Urothelium cell line (cell line): ENCODE measurements at regions not wholly inside any gene's neighbourhood (a gene's known extent, or its start where the extent isn't known, plus 50 kb on each side); places are given as distances from the start of the nearest gene placed in this dataset.
"Not testable (repeated sequence)": the region's sequence is repeated elsewhere in the genome, so short reads cannot be mapped to it uniquely, and the experiment has no call there.

Source experiments
- DNase-seq: peaks from one replicate; pipeline ENCODE4 v3.0.0; 2011; ENCODE audit warnings: low spot score, mixed read lengths
- FAIRE-seq: peaks from 2 replicates; lab custom pipeline; 2011; peaks lifted over from hg19 to GRCh38; lab: Jason Lieb, UNC

DNA sequence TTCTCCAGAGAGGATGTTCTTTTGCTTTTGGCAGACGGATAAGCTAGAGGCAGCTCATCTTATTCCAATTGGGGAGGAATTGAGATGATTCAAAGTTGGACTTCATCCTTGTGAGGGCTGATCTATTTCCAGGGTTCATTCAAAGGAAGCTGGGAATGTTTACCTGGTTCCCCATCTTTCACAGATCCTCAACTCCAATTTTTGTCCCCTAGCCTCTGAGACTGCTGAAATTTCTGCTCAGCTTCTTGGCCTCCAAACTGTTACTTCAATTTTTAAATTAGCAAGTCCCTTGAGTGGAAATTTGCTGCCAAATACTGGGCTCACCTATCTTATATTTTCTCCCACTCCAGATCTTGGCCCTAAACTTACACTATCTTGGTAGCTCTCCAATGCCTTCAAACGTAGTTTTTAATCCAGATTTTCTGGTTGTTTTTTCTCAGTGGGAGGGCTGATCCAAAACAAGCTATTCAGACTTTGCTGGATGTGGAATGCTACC lies 93.9 kb upstream of the NEK6 start:
- DNase-seq, result no peak
- no peak for FAIRE-seq

- FAIRE-seq, result no peak
- no peak for DNase-seq
These were observed 92.9 kb upstream of the NEK6 start for GRCh38 chr9:124164811-124165210.

GRCh38 chr9:124174433-124174832 lies 83.3 kb upstream of the NEK6 start:
- FAIRE-seq, result no peak
- DNase-seq, result no peak

- not testable (repeated sequence) for FAIRE-seq, DNase-seq
These were observed 80.2 kb upstream of the NEK6 start for GRCh38 chr9:124177522-124177921.

GRCh38 chr9:124179196-124180071 lies 78.3 kb upstream of the NEK6 start:
- FAIRE-seq, result no peak
- DNase-seq, result no peak

- no peak for DNase-seq
These were observed 77.2 kb upstream of the NEK6 start for GRCh38 chr9:124180557-124180956.

GRCh38 chr9:124182741-124183140 lies 75.0 kb upstream of the NEK6 start:
- no peak for DNase-seq
- FAIRE-seq, result no peak

More at GRCh38 chr9:124180557-124180956, 77.2 kb upstream of the NEK6 start:
- FAIRE-seq, result no peak

GRCh38 chr9:124183772-124184171 lies 74.0 kb upstream of the NEK6 start:
- no peak for FAIRE-seq
- no peak for DNase-seq

- no peak for DNase-seq
- no peak for FAIRE-seq
These were observed 72.3 kb upstream of the NEK6 start for GRCh38 chr9:124185413-124185812.

DNA sequence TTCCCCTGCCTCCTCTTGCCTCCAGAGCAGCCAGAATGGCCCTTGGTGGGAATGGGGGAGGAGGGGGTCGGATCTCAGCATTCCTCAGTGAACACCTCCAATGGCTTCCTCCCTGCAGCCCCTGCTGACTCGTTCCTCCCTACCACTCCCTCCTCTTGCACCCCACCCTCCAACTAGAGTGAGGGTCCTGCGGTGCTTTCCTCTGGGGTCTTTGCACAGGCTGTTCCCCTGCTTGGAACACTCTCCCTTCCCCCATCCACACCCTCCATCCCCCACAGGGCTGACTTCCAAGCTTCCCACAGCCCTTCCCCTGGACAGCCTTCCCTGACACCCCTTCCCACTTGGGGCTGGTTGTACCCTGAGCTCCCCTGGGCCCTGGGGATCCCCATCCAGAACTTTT lies 70.4 kb upstream of the NEK6 start:
- no peak for DNase-seq
- FAIRE-seq, result no peak

GRCh38 chr9:124188331-124189110 lies 69.2 kb upstream of the NEK6 start:
- DNase-seq (no peak), FAIRE-seq (no peak)

DNA sequence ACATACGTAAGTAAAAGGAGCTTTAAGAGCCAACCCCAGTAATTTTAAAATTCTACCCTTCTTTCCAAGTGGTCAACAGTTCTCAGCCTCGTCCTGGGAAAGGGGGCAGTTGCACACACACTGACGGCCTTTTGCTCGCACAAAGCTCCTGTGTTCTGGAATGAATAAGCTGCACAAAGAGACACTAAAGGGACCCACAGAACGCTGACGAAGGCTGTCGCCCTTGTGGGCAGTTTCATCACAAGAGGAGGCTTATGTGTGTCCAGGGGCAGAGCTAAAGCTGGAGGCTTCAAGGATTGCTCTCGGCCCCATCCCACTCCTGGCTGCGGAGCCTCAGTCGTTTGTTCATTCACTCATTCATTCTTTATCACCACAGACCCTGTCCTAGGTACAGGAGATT lies 67.0 kb upstream of the NEK6 start:
- no peak for DNase-seq
- FAIRE-seq, result no peak

GRCh38 chr9:124191691-124192395 lies 65.9 kb upstream of the NEK6 start:
- no peak for FAIRE-seq

GRCh38 chr9:124196814-124197176 lies 61.0 kb upstream of the NEK6 start:
- no peak for DNase-seq
- no peak for FAIRE-seq

More at GRCh38 chr9:124191691-124192395, 65.9 kb upstream of the NEK6 start:
- DNase-seq, result no peak

- no peak for DNase-seq
- no peak for FAIRE-seq
These were observed 60.3 kb upstream of the NEK6 start for GRCh38 chr9:124197177-124198095.

DNA sequence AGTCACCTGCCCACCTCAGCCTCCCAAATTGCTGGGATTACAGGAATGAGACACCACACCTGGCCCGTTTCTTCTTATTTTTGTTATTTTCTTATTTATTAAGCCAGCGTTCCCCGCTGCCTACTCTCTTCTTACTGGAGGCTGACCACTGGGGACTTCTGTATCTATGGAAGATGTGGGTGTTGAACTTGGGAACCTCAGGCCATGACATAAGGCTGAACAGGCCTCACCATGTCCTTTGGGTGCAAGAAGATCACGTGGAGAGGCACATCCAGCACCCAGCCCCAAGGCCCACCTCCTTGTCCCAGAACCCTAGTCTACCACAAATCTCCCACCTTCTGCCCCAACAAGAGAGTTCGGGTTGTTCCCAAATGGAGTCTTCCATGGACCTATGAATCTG lies 59.4 kb upstream of the NEK6 start:
- no peak for FAIRE-seq
- no peak for DNase-seq

- FAIRE-seq (no peak), DNase-seq (no peak)
These were observed 58.8 kb upstream of the NEK6 start for GRCh38 chr9:124198948-124199347.

DNA sequence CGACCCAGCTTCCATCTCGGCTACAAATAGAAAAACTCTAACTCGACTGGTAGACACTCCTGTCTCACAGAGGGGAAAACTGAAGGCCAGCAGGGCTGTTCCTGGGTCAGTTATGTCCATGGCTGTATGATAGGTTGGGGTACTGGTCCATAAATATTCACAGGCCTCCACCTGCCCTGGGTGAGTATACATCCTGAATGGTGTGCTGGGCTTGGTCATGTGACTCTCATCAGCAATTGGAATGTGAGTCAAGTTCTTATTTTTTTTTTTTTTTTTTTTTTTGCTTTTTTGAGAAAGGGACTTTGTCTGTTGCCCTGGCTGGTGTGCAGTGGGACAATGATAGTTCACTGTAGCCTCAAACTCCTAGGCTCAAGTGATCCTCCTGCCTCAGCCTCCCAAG lies 58.3 kb upstream of the NEK6 start:
- FAIRE-seq (no peak), DNase-seq (no peak)

GRCh38 chr9:124202447-124202971 lies 55.2 kb upstream of the NEK6 start:
- DNase-seq (peak; percentile 32), FAIRE-seq (no peak)
